Sigmoid colon (tissue), 6 donors: ENCODE measurements at regions not wholly inside any gene's neighbourhood (a gene's known extent, or its start where the extent isn't known, plus 50 kb on each side); places are given as distances from the start of the nearest gene placed in this dataset.
A peak's percentile ranks its signal among the peaks of the same experiment; 100 is the strongest.
"Not testable (repeated sequence)": the region's sequence is repeated elsewhere in the genome, so short reads cannot be mapped to it uniquely, and the experiment has no call there.

ENCODE experiments used
- DNase-seq: peaks from one replicate; pipeline ENCODE4 v3.0.0-alpha.2; 2019
- H3K27ac ChIP-seq, 4 donors: fragments of 200-600 bp; sonication (generic); one replicate each; pipeline ENCODE4 v1.5.1; 2016 to 2019; ENCODE audit warnings: mild to moderate bottlenecking in 1 of 4
- H3K27me3 ChIP-seq, 3 donors: fragments of 200-600 bp; sonication (generic); one replicate each; pipeline ENCODE4 v1.5.1; 2019; ENCODE audit warnings: mild to moderate bottlenecking in 1 of 3
- H3K36me3 ChIP-seq, 4 donors: fragments of 200-600 bp; sonication (generic); one replicate each; pipeline ENCODE4 v1.5.1; 2016 to 2019
- H3K4me1 ChIP-seq, 4 donors: fragments of 200-600 bp; sonication (generic); one replicate each; pipeline ENCODE4 v1.5.1; 2017 to 2019
- H3K4me3 ChIP-seq, 4 donors: fragments of 200-600 bp; sonication (generic); one replicate each; pipeline ENCODE4 v1.5.1; 2017 to 2019; ENCODE audit warnings: mild to moderate bottlenecking in 2 of 4, moderate library complexity in 1 of 4
- H3K9me3 ChIP-seq, 4 donors: fragments of 200-600 bp in 3 of 4; sonication (generic) in 3 of 4; one replicate each; pipeline versions ENCODE4 v1.5.1 to v1.6.1; 2013 to 2019
- CTCF ChIP-seq, 4 experiments: fragments of 450-650 bp in 3 of 4; fragments of 200-600 bp in 1 of 4; IDR thresholded peaks; one replicate each; pipeline ENCODE4 v1.5.1; 2016 to 2019; ENCODE audit warnings: antibody characterized with exemption in 4 of 4, mild to moderate bottlenecking in 3 of 4, moderate library complexity in 2 of 4
- EP300 ChIP-seq, 4 donors: sonication (generic); formaldehyde crosslinking; IDR thresholded peaks; one replicate each; pipeline ENCODE4 v1.6.1; 2017; ENCODE audit warnings: antibody characterized with exemption in 4 of 4
- POLR2A ChIP-seq, 2 donors: fragments of 450-650 bp; IDR thresholded peaks; one replicate each; pipeline ENCODE4 v1.6.1; 2016; ENCODE audit warnings: antibody characterized with exemption in 2 of 2, mild to moderate bottlenecking in 2 of 2, moderate library complexity in 2 of 2
- POLR2AphosphoS5 ChIP-seq, 4 donors: sonication (generic); formaldehyde crosslinking; IDR thresholded peaks; one replicate each; pipeline ENCODE4 v1.6.1; 2017; ENCODE audit warnings: antibody characterized with exemption in 4 of 4
- WGBS, 2 donors: extraction: QIAGEN DNeasy Blood & Tissue Kit; methylation state at CpG; one replicate each; pipeline ENCODE4 v1.1.7; 2013; 5-methylcytosine and 5-hydroxymethylcytosine counted together
- intact Hi-C: fragments of 100-400 bp; cut with DNase I; formaldehyde crosslinking; loops from one replicate; pipeline ENCODE4 v1.15.1; 2023
- donor health status: healthy with polysubstance abuse.
- donor health status: healthy.

DNA sequence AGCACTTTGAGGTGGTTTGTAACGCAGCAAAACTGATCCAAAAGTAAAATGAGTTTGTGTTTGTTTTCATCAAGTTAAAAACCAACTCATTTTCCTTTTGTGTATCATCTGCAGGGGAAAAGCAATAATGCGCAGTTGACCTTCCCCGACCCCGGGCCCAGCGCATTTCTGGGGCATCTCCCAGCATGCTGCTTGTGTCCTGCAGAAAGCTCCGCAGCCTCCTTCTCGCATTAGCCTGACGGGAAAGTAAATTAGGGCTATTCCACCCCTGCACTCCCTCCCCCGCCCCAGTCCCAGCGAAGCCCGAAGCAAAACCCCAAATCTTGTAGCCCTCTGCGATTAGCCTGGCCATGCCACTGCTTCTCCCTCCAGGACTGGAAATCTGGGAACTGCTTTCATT is 82.0 kb upstream of the PPM1B start:
- no peak for DNase-seq
- Histone ChIP-seq H3K4me1 (peaks cover 0 to 15% (median 9%) of the 10 kb centered on the region in 4 donors), H3K27ac (peak overlapping the region; percentile 53 to 74 (median 68)), H3K9me3 (no peaks in the 10 kb centered on the region), H3K27me3 (no peaks in the 10 kb centered on the region), H3K4me3 (peak overlapping the region in 3 of 4 donors; percentile 27 to 45 (median 44)), H3K36me3 (no peaks in the 10 kb centered on the region)
- intact Hi-C loops, result loop anchor here (1.0 to 5.0 kb wide), 3 partner anchors 82 to 276 kb away; partner anchors contain the start of genes CAMKMT, PPM1B and PREPL
- 92 to 93% methylated on average over 12 of the region's 12 CpGs for WGBS, 2 donors
- TF ChIP-seq POLR2A (IDR thresholded peaks at IDR 0.05), result no peak
- no peak for TF ChIP-seq CTCF (IDR thresholded peaks at IDR 0.05)
- TF ChIP-seq EP300 (IDR thresholded peaks at IDR 0.05), result no peak
- no peak for TF ChIP-seq POLR2AphosphoS5 (IDR thresholded peaks at IDR 0.05)

GRCh38 chr2:44087036-44087713 is 81.5 kb upstream of the PPM1B start:
- 5 to 14% methylated on average over 29 of the region's 29 CpGs for WGBS, 2 donors
- H3K36me3 ChIP-seq, result no peaks in the 10 kb centered on the region
- intact Hi-C loops, result loop anchor here (1.0 to 5.0 kb wide), 3 partner anchors 81 to 275 kb away; partner anchors contain the start of genes CAMKMT, PPM1B and PREPL
- H3K4me1 ChIP-seq, result peaks cover 0 to 15% (median 9%) of the 10 kb centered on the region in 4 donors
- H3K27me3 ChIP-seq, result no peaks in the 10 kb centered on the region
- no peaks in the 10 kb centered on the region for H3K9me3 ChIP-seq
- TF ChIP-seq CTCF (IDR thresholded peaks at IDR 0.05) (peak; percentile 74 to 95 (median 90)), POLR2AphosphoS5 (IDR thresholded peaks at IDR 0.05) (peak in 2 of 4 donors; percentile 18 to 51), EP300 (IDR thresholded peaks at IDR 0.05) (no peak)
- peak overlapping the region; percentile 13 to 45 (median 36) for H3K4me3 ChIP-seq
- peak overlapping the region; percentile 53 to 74 (median 68) for H3K27ac ChIP-seq
- DNase-seq, result peak; percentile 90

- H3K27me3 ChIP-seq, result no peaks in the 10 kb centered on the region
- no peak for TF ChIP-seq POLR2A (IDR thresholded peaks at IDR 0.05)
- no peak for TF ChIP-seq POLR2AphosphoS5 (IDR thresholded peaks at IDR 0.05)
- no peak for TF ChIP-seq CTCF (IDR thresholded peaks at IDR 0.05)
- no peak for TF ChIP-seq EP300 (IDR thresholded peaks at IDR 0.05)
- H3K36me3 ChIP-seq, result no peaks in the 10 kb centered on the region
- H3K4me3 ChIP-seq, result peak overlapping the region; percentile 13 to 45 (median 36)
- H3K27ac ChIP-seq, result peak overlapping the region; percentile 53 to 74 (median 68)
- H3K4me1 ChIP-seq, result peaks cover 0 to 15% (median 9%) of the 10 kb centered on the region in 4 donors
- no peaks in the 10 kb centered on the region for H3K9me3 ChIP-seq
- DNase-seq, result no peak
- WGBS, 2 donors, result 28 to 52% methylated on average over 4 of the region's 4 CpGs
- intact Hi-C loops, result loop anchor here (1.0 to 5.0 kb wide), 3 partner anchors 81 to 275 kb away; partner anchors contain the start of genes CAMKMT, PPM1B and PREPL
These were observed 81.0 kb upstream of the PPM1B start for GRCh38 chr2:44087714-44088092.

DNA sequence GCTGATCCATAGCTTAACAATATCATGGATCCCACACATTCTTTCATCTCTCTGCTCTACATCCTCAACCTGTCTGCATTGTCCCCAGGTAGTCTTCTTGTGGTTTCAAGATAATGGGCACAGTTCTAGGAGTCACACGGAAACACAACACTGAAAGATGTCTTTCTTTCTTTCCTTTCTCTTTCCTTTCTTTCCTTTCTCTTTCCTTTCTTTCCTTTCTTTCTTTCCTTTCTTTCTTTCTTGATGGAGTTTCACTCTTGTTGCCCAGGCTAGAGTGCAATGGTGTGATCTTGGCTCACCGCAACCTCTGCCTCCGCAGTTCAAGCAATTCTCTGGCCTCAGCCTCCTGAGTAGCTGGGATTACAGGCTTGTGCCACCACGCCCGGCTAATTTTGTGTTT is 76.2 kb upstream of the PPM1B start:
- H3K4me1 ChIP-seq, H3K27ac ChIP-seq, H3K27me3 ChIP-seq, H3K4me3 ChIP-seq, DNase-seq, H3K9me3 ChIP-seq, intact Hi-C loops, H3K36me3 ChIP-seq: not testable (repeated sequence)
- WGBS, 2 donors, result 97% methylated on average over 5 of the region's 5 CpGs

- no peaks in the 10 kb centered on the region for H3K4me1 ChIP-seq
- no peaks in the 10 kb centered on the region for H3K9me3 ChIP-seq
- no peaks in the 10 kb centered on the region for H3K27me3 ChIP-seq
- no peak overlapping the region for H3K4me3 ChIP-seq
- DNase-seq, result no peak
- intact Hi-C loops, result no loop called here
- H3K27ac ChIP-seq, result no peak overlapping the region
- no peaks in the 10 kb centered on the region for H3K36me3 ChIP-seq
- TF ChIP-seq EP300 (IDR thresholded peaks at IDR 0.05) (no peak), CTCF (IDR thresholded peaks at IDR 0.05) (no peak), POLR2AphosphoS5 (IDR thresholded peaks at IDR 0.05) (no peak), POLR2A (IDR thresholded peaks at IDR 0.05) (no peak)
- WGBS, 2 donors, result 94 to 97% methylated on average over 3 of the region's 3 CpGs
These were observed 74.7 kb upstream of the PPM1B start for GRCh38 chr2:44093970-44094369.
